T-cell (primary cell): ENCODE measurements at regions not wholly inside any gene's neighbourhood (a gene's known extent, or its start where the extent isn't known, plus 50 kb on each side); places are given as distances from the start of the nearest gene placed in this dataset.

Experiments used
- ATAC-seq, 4 experiments: fragments of 200-7000 bp in 3 of 4; fragments of 150-1000 bp in 1 of 4; cut with Tn5 transposase; replicated peaks in 1 of 4; 1 replicate in 3 of 4; 2 replicates in 1 of 4; pipeline ENCODE4 v1.10.0; 2021; ENCODE audit warnings: moderate library complexity in 3 of 4, mild to moderate bottlenecking in 2 of 4, moderate number of reproducible peaks in 1 of 4
- CTCF ChIA-PET, 2 donors: fragments of 300-600 bp; sonication (Branson Sonifier 250); formaldehyde crosslinking; loops; one replicate each; lab custom pipeline; 2022; ENCODE audit warnings: antibody characterized with exemption in 2 of 2; lab: Charles Lee
- POLR2A ChIA-PET, 2 donors: fragments of 300-600 bp; sonication (Branson Sonifier 250); formaldehyde crosslinking; loops; one replicate each; lab custom pipeline; 2022; ENCODE audit warnings: antibody characterized with exemption in 2 of 2; lab: Charles Lee
- DNase-seq, 35 experiments: peaks; one replicate each; pipeline versions ENCODE4 v3.0.0 to v3.0.0-alpha.2; 2013 to 2023
- H3K27ac ChIP-seq: one replicate; pipeline ENCODE4 v1.5.1; 2013; ENCODE audit warnings: low read length
- H3K27me3 ChIP-seq, 2 experiments: replicated peaks in 1 of 2; 1 replicate in 1 of 2; 2 replicates in 1 of 2; pipeline versions ENCODE4 v1.6.1 to v1.7.0; 2013; ENCODE audit warnings: low read length in 1 of 2, mixed read lengths in 1 of 2; ENCODE audit not compliant: control insufficient read depth in 2 of 2, insufficient read depth in 2 of 2; ENCODE audit errors: extremely low read depth in 1 of 2
- H3K36me3 ChIP-seq, 2 donors: 1 replicate in 1 of 2; 2 replicates in 1 of 2; pipeline versions ENCODE4 v1.6.1 to v1.7.0; 2013; ENCODE audit warnings: low read length in 1 of 2; ENCODE audit not compliant: control insufficient read depth in 2 of 2, insufficient read depth in 1 of 2; ENCODE audit errors: extremely low read depth in 1 of 2
- H3K4me1 ChIP-seq, 2 experiments: 1 replicate in 1 of 2; 2 replicates in 1 of 2; pipeline versions ENCODE4 v1.6.1 to v1.7.0; 2013; ENCODE audit warnings: low read length in 2 of 2, mixed read lengths in 1 of 2; ENCODE audit not compliant: insufficient read depth in 2 of 2, control insufficient read depth in 1 of 2; ENCODE audit errors: extremely low read depth in 1 of 2
- H3K4me3 ChIP-seq, 2 donors: 1 replicate in 1 of 2; 2 replicates in 1 of 2; pipeline versions ENCODE4 v1.5.1 to v1.7.0; 2013; ENCODE audit warnings: mild to moderate bottlenecking in 2 of 2, low read length in 1 of 2, moderate library complexity in 1 of 2; ENCODE audit not compliant: control insufficient read depth in 1 of 2; ENCODE audit errors: extremely low read depth in 1 of 2
- H3K9me3 ChIP-seq: 2 replicates; pipeline ENCODE4 v1.7.0; 2013
- H3K27ac Mint-ChIP-seq, 2 donors: one replicate each; pipeline ENCODE4 v1.8.0; 2020 to 2021; ENCODE audit warnings: mild to moderate bottlenecking in 2 of 2, mixed read lengths in 2 of 2
- H3K27me3 Mint-ChIP-seq, 2 donors: one replicate each; pipeline ENCODE4 v1.8.0; 2021 to 2022; ENCODE audit warnings: mixed read lengths in 2 of 2
- H3K36me3 Mint-ChIP-seq: one replicate; pipeline ENCODE4 v1.8.0; 2021; ENCODE audit warnings: mixed read lengths
- H3K4me1 Mint-ChIP-seq, 3 donors: one replicate each; pipeline ENCODE4 v1.8.0; 2020 to 2022; ENCODE audit warnings: mixed read lengths in 3 of 3, mild to moderate bottlenecking in 1 of 3
- H3K4me3 Mint-ChIP-seq, 3 donors: one replicate each; pipeline ENCODE4 v1.8.0; 2020 to 2022; ENCODE audit warnings: mild to moderate bottlenecking in 3 of 3, mixed read lengths in 3 of 3, moderate library complexity in 3 of 3
- H3K9me3 Mint-ChIP-seq, 3 donors: one replicate each; pipeline ENCODE4 v1.8.0; 2020 to 2022; ENCODE audit warnings: mixed read lengths in 3 of 3
- WGBS: methylation state at CpG from one replicate; pipeline ENCODE4 v1.1.5; 2013; ENCODE audit warnings: missing lambda C conversion rate; ENCODE audit not compliant: insufficient coverage; 5-methylcytosine and 5-hydroxymethylcytosine counted together

DNA sequence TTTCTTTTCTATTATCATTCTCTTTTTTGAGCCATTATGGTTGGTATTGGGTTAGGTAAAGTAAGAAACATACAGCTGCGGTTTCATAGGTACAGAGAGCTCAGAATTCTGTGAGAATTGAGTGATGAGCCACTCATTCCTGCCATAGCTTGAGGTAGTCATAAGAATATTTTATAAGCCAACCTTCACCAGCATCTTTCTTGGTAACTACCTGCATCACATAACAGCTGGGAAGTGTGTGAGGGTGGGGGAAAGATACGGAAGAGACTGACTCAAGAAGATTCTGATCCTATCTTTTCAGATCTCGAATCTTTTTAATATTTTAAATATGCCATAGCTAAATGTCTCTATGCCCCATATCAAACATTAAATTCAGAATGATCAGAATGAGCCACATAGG, 313.8 kb upstream of the DDX18 start:
- no peak overlapping the region for H3K4me3 ChIP-seq
- no peak overlapping the region for H3K27ac ChIP-seq
- H3K27ac Mint-ChIP-seq = no peak overlapping the region
- no peaks in the 10 kb centered on the region for H3K36me3 ChIP-seq
- DNase-seq = no peak
- H3K9me3 ChIP-seq = no peaks in the 10 kb centered on the region
- H3K36me3 Mint-ChIP-seq = no peaks in the 10 kb centered on the region
- H3K27me3 Mint-ChIP-seq = no peaks in the 10 kb centered on the region
- POLR2A ChIA-PET = no interaction called here
- 0% methylated on average over 1 of the region's 3 CpGs for WGBS
- H3K9me3 Mint-ChIP-seq = peaks cover 0 to 10% (median 0%) of the 10 kb centered on the region in 3 donors
- no peak overlapping the region for H3K4me3 Mint-ChIP-seq
- H3K4me1 Mint-ChIP-seq = no peaks in the 10 kb centered on the region
- no peak for ATAC-seq
- no peaks in the 10 kb centered on the region for H3K27me3 ChIP-seq
- H3K4me1 ChIP-seq = no peaks in the 10 kb centered on the region
- CTCF ChIA-PET = interaction anchor here in 1 of 2 donors (0.6 kb wide), 1 partner anchor 158 kb away, joined by 3 read pairs; no protein-coding TSS in a partner anchor

DNA sequence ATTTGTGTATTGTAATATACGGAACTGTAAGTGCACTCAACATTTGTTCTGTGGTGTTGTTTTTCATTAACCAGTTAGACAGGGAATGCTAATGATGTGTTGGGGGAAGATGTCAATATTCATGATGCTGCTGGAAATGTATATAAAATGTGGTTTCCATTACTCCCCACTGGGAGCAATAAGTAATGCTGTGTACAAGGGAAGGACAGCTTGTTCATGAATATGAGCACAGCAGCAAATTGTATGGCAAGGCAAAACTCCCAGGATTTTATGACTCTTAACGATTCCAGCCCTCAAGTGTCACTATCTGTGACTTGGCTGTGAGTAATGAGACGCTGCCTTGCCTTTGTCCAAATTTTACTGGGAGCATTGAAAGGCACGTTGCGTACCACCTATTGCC, 312.4 kb upstream of the DDX18 start:
- no peaks in the 10 kb centered on the region for H3K9me3 ChIP-seq
- Mint-ChIP-seq H3K4me1 (no peaks in the 10 kb centered on the region), H3K36me3 (no peaks in the 10 kb centered on the region), H3K4me3 (no peak overlapping the region), H3K27me3 (no peaks in the 10 kb centered on the region), H3K27ac (no peak overlapping the region), H3K9me3 (peaks cover 0 to 8% (median 0%) of the 10 kb centered on the region in 3 donors)
- CTCF ChIA-PET = no interaction called here
- H3K4me1 ChIP-seq = no peaks in the 10 kb centered on the region
- no peaks in the 10 kb centered on the region for H3K36me3 ChIP-seq
- 8% methylated on average over 2 of the region's 5 CpGs for WGBS
- H3K27ac ChIP-seq = no peak overlapping the region
- no peak overlapping the region for H3K4me3 ChIP-seq
- POLR2A ChIA-PET = no interaction called here
- no peak for DNase-seq
- no peaks in the 10 kb centered on the region for H3K27me3 ChIP-seq
- no peak for ATAC-seq

DNA sequence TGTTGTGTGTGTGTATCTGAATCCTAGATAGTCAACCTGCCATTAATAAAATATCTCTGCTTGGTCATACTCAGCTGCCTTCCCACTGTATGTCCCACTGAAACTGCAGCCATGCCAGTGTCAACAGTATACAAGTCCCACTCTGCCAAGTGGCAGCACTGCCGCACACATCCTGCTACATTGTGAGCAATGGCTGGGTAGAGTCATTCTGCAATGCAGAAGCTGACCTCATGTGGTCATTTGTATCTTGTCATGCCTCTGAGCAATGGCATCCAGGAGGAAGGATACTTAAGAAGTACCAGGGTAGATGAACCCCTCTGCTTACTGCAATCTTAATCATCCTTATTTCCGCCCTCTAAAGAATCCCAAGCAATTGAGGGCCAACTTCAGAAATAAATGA, 302.2 kb upstream of the DDX18 start:
- Mint-ChIP-seq H3K27me3 (no peaks in the 10 kb centered on the region), H3K9me3 (peaks cover 0 to 9% (median 9%) of the 10 kb centered on the region in 3 donors), H3K4me3 (no peak overlapping the region), H3K27ac (no peak overlapping the region), H3K36me3 (no peaks in the 10 kb centered on the region), H3K4me1 (no peaks in the 10 kb centered on the region)
- H3K4me1 ChIP-seq = no peaks in the 10 kb centered on the region
- CTCF ChIA-PET = interaction anchor here in 1 of 2 donors (0.6 kb wide), 1 partner anchor 690 kb away, joined by 4 read pairs; no protein-coding TSS in a partner anchor
- no peak overlapping the region for H3K27ac ChIP-seq
- no peaks in the 10 kb centered on the region for H3K27me3 ChIP-seq
- no peaks in the 10 kb centered on the region for H3K9me3 ChIP-seq
- no peak for ATAC-seq
- whole genome bisulfite sequencing = 86% methylated on average over 1 of the region's 2 CpGs
- no peak overlapping the region for H3K4me3 ChIP-seq
- DNase-seq = no peak
- no peaks in the 10 kb centered on the region for H3K36me3 ChIP-seq
- POLR2A ChIA-PET = no interaction called here

DNA sequence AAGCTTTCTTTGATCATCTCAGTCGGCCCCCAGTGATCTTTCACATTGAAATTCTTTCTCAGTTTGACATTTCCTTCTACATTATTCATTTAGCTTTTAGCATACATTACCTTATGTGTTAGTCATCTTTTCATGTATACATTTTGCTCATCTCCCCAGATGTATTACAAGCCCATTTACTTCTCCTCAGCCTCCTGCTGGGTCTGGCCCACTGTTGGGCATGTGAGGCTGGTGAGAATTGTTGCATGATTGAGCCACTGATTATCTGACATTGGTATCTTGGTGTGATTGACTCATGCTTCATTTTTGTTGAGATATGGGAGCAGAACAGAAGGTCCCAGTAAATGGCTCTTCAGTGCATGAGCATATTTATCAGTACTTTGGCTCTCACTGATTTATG, 300.1 kb upstream of the DDX18 start:
- Mint-ChIP-seq H3K27ac (no peak overlapping the region), H3K4me1 (no peaks in the 10 kb centered on the region), H3K36me3 (no peaks in the 10 kb centered on the region), H3K4me3 (no peak overlapping the region), H3K27me3 (no peaks in the 10 kb centered on the region), H3K9me3 (peaks cover 0 to 9% (median 9%) of the 10 kb centered on the region in 3 donors)
- 60% methylated on average over 1 of the region's 1 CpG for WGBS
- ATAC-seq (no peak), DNase-seq (no peak)
- POLR2A ChIA-PET = no interaction called here
- Histone ChIP-seq H3K4me1 (no peaks in the 10 kb centered on the region), H3K36me3 (no peaks in the 10 kb centered on the region), H3K27me3 (no peaks in the 10 kb centered on the region), H3K27ac (no peak overlapping the region), H3K9me3 (no peaks in the 10 kb centered on the region), H3K4me3 (no peak overlapping the region)
- CTCF ChIA-PET = no interaction called here

DNA sequence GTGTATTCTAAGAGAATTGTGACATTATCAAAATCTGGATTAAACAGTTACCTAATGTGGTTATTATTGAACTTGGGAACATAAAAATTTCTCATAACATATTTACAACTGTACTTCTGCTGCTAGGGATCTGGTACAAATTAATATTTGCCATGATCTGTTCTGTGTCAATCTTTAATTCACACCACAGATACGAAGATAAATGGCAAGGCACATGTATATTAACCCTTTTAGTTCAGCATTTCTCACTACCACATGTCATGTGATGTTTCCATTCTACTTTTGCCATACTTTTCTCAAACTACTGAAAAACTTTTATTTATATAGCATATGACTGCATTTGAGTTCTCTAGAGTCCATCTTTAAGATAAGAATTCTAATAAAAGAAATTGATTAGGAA, 295.3 kb upstream of the DDX18 start:
- DNase-seq = no peak
- no peaks in the 10 kb centered on the region for H3K9me3 ChIP-seq
- no peaks in the 10 kb centered on the region for H3K36me3 ChIP-seq
- ATAC-seq = no peak
- CTCF ChIA-PET = no interaction called here
- no peaks in the 10 kb centered on the region for H3K27me3 ChIP-seq
- H3K27ac Mint-ChIP-seq = no peak overlapping the region
- H3K36me3 Mint-ChIP-seq = no peaks in the 10 kb centered on the region
- H3K27ac ChIP-seq = no peak overlapping the region
- no peak overlapping the region for H3K4me3 ChIP-seq
- POLR2A ChIA-PET = no interaction called here
- H3K9me3 Mint-ChIP-seq = peaks cover 0 to 3% (median 2%) of the 10 kb centered on the region in 3 donors
- no peaks in the 10 kb centered on the region for H3K4me1 Mint-ChIP-seq
- WGBS = no CpG with 5 or more reads among the region's 1 CpG
- no peak overlapping the region for H3K4me3 Mint-ChIP-seq
- no peaks in the 10 kb centered on the region for H3K27me3 Mint-ChIP-seq
- no peaks in the 10 kb centered on the region for H3K4me1 ChIP-seq

DNA sequence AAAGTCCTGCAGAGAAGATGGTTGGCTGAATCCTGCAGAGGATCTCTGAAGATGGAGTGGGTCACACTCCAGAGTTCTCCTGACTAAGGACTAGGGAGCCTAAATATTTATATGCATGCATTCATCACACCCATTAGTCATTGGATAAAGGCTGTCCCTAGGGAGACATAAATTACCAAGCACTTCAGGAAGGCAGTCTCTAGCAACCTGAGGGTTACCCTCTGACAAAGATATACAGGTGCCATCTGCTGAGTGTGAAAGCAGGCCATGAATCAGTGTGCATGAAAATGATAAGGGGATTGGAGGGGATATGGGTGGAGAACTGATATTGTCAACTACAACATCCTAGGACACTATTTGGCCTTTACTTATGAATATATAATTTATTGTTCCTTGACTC, 294.8 kb upstream of the DDX18 start:
- no peak for ATAC-seq
- H3K9me3 Mint-ChIP-seq = peaks cover 0 to 4% (median under 1%) of the 10 kb centered on the region in 3 donors
- Histone ChIP-seq H3K9me3 (no peaks in the 10 kb centered on the region), H3K27ac (no peak overlapping the region), H3K27me3 (no peaks in the 10 kb centered on the region), H3K36me3 (no peaks in the 10 kb centered on the region), H3K4me3 (no peak overlapping the region), H3K4me1 (no peaks in the 10 kb centered on the region)
- no peaks in the 10 kb centered on the region for H3K27me3 Mint-ChIP-seq
- no peak for DNase-seq
- POLR2A ChIA-PET = no interaction called here
- H3K4me1 Mint-ChIP-seq = no peaks in the 10 kb centered on the region
- H3K27ac Mint-ChIP-seq = no peak overlapping the region
- no peaks in the 10 kb centered on the region for H3K36me3 Mint-ChIP-seq
- CTCF ChIA-PET = no interaction called here
- no peak overlapping the region for H3K4me3 Mint-ChIP-seq

DNA sequence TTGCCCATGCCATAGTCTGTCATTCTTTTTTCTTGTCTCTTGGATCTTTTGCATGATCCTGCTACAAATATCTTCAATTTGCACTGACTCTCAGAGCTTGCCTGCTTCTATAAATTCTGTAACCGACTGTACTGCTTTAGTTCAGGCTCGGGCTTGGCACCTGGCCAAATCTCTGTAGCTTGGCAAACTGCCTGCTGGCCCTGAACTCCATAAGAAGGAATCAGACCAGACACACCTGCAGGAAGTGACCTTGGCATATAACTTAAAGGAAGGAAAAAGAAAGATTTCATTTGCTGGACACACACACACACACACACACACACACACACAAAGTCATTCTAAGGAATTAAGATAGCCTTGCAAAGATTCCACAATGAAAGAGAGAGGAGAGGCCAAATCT, 291.2 kb upstream of the DDX18 start:
- no peak for ATAC-seq
- 0% methylated on average over 2 of the region's 2 CpGs for WGBS
- H3K27ac Mint-ChIP-seq = no peak overlapping the region

More for the DNA sequence above, 291.2 kb upstream of the DDX18 start:
- no peaks in the 10 kb centered on the region for H3K4me1 ChIP-seq
- peaks cover 0 to 8% (median 4%) of the 10 kb centered on the region in 3 donors for H3K9me3 Mint-ChIP-seq
- H3K27ac ChIP-seq = no peak overlapping the region
- no peak overlapping the region for H3K4me3 ChIP-seq
- no peaks in the 10 kb centered on the region for H3K4me1 Mint-ChIP-seq
- H3K27me3 ChIP-seq = no peaks in the 10 kb centered on the region
- H3K9me3 ChIP-seq = no peaks in the 10 kb centered on the region
- no peaks in the 10 kb centered on the region for H3K36me3 ChIP-seq
- DNase-seq = no peak
- CTCF ChIA-PET = interaction anchor here in 1 of 2 donors (0.6 kb wide), 1 partner anchor 46 kb away, joined by 3 read pairs; no protein-coding TSS in a partner anchor
- POLR2A ChIA-PET = no interaction called here
- no peaks in the 10 kb centered on the region for H3K36me3 Mint-ChIP-seq
- H3K27me3 Mint-ChIP-seq = no peaks in the 10 kb centered on the region
- no peak overlapping the region for H3K4me3 Mint-ChIP-seq
